ENCODE measurements at regions not wholly inside any gene's neighbourhood (a gene's known extent, or its start where the extent isn't known, plus 50 kb on each side); places are given as distances from the start of the nearest gene placed in this dataset.
A peak's percentile ranks its signal among the peaks of the same experiment; 100 is the strongest.

- Histone ChIP-seq H3K36me3 (no peaks in the 10 kb centered on the region), H3K9me3 (no peaks in the 10 kb centered on the region), H3K27ac (no peak overlapping the region), H3K4me3 (no peak overlapping the region), H3K4me1 (ENCODE audit: insufficient read depth) (no peaks in the 10 kb centered on the region), H3K27me3 (no peaks in the 10 kb centered on the region)
- TF ChIP-seq, protein P1, sequence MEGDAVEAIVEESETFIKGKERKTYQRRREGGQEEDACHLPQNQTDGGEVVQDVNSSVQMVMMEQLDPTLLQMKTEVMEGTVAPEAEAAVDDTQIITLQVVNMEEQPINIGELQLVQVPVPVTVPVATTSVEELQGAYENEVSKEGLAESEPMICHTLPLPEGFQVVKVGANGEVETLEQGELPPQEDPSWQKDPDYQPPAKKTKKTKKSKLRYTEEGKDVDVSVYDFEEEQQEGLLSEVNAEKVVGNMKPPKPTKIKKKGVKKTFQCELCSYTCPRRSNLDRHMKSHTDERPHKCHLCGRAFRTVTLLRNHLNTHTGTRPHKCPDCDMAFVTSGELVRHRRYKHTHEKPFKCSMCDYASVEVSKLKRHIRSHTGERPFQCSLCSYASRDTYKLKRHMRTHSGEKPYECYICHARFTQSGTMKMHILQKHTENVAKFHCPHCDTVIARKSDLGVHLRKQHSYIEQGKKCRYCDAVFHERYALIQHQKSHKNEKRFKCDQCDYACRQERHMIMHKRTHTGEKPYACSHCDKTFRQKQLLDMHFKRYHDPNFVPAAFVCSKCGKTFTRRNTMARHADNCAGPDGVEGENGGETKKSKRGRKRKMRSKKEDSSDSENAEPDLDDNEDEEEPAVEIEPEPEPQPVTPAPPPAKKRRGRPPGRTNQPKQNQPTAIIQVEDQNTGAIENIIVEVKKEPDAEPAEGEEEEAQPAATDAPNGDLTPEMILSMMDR (IDR thresholded peaks at IDR 0.05) = no peak
- TF ChIP-seq EP300 (IDR thresholded peaks at IDR 0.05) (no peak), POLR2A (IDR thresholded peaks at IDR 0.05) (no peak)
- no peak for DNase-seq
- WGBS, 3 donors = 80 to 88% (median 85%) methylated on average over 8 of the region's 8 CpGs
- intact Hi-C loops (cut with DNase I) = no loop called here
These were observed 116.4 kb upstream of the B3GAT1 start for GRCh38 chr11:134528453-134528852.

DNA sequence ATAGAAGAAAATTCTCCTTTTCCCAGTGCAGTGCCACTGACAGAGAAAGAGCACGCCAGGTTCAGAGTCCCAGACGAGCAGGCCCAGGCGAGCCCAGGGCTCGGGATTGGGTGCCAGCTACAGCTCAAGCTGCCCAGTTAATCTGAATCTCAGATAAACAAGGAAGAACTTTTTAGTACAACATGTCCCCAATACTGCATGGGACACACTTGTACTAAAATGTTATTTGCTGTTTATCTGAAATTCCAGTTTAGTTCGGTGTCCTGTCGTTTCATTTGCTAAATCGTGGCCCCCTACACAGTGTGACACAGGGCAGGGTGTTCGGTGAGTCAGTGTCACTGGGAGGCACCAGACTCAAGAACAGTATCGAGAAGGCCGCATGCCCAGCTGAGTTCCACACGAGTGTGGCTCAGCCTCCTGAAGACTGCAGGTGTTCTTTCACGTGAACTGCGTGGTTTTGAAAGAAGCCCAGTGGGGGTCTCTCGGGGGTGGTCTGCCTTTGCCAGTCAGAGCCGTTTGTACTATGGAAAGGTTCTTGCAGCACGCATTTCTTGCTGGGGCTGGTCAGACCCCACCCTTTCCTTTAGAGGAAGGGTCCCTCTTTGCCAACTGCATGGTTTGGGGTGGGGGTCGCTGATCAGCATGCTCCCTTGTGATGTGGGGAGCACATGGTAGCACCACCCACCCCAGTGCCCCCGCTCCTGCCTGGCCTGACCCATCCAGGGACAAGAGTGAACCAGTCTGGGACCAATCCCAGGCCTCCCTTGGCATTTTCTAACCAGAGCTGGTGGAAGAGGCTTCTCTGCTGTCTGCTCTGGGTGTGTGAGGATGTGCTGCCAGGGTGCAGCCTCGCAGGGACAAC lies 115.6 kb upstream of the B3GAT1 start:
- intact Hi-C loops (cut with DNase I) = no loop called here
- no peaks in the 10 kb centered on the region for H3K36me3 ChIP-seq
- no peaks in the 10 kb centered on the region for H3K27me3 ChIP-seq
- WGBS, 3 donors = 71 to 79% (median 73%) methylated on average over 19 of the region's 19 CpGs
- H3K27ac ChIP-seq = no peak overlapping the region
- DNase-seq = peak in 1 of 5 donors; percentile 4
- TF ChIP-seq EP300 (IDR thresholded peaks at IDR 0.05) = no peak
- TF ChIP-seq POLR2A (IDR thresholded peaks at IDR 0.05) = no peak
- TF ChIP-seq, protein P1 (IDR thresholded peaks at IDR 0.05) = no peak
- H3K4me3 ChIP-seq = no peak overlapping the region
- no peaks in the 10 kb centered on the region for H3K4me1 ChIP-seq (ENCODE audit: insufficient read depth)
- H3K9me3 ChIP-seq = no peaks in the 10 kb centered on the region

DNA sequence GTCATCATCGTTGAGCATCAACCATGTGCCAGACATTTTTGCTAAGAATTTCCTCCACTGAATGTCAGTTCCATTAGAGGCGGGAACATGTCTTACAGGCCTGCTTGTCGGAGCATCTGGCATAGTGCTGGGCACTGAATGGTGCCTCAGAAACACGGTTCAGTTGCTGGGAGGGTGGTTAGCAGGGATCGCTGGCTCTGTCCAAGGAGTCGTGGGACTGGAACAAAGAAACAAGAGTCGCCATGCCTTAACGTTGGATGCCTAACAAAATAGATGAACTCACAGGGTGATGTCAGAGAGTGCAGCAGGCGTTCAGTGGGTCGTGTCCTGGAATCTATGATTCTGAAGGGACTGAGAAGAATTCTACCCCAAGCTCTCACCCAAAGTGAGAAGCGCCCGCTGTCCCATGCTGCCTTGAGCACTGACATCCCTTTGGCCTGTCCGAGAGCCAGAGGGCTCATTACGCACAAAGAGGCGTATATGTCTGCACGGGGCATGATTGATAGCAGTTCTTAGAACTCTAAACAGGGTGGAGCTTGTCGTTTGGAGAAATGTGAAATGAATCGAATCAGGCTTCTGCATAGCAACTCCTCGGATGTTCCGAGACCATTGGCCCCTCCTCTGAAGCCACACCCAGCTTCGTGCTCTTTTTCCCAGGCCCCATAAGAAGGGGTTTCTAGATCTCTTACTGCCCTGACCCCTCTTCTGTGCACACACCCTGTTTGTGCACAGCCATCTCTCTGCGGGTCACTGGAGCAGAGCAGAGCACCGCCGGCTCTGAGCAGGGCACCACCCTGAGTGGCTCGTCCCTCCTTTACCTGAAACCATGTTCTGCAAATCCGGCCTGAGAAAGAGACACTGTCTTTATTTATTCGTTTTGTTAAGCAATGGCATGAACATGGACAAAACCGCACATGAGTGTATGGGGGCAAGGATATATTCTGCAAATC lies 113.1 kb upstream of the B3GAT1 start:
- Histone ChIP-seq H3K4me3 (no peak overlapping the region), H3K27ac (no peak overlapping the region), H3K36me3 (no peaks in the 10 kb centered on the region), H3K9me3 (no peaks in the 10 kb centered on the region), H3K4me1 (ENCODE audit: insufficient read depth) (no peaks in the 10 kb centered on the region), H3K27me3 (no peaks in the 10 kb centered on the region)
- TF ChIP-seq POLR2A (IDR thresholded peaks at IDR 0.05) (no peak), EP300 (IDR thresholded peaks at IDR 0.05) (no peak)
- TF ChIP-seq, protein P1 (IDR thresholded peaks at IDR 0.05) = no peak
- intact Hi-C loops (cut with DNase I) = no loop called here
- 73 to 85% (median 79%) methylated on average over 28 of the region's 28 CpGs for WGBS, 3 donors
- DNase-seq = no peak

DNA sequence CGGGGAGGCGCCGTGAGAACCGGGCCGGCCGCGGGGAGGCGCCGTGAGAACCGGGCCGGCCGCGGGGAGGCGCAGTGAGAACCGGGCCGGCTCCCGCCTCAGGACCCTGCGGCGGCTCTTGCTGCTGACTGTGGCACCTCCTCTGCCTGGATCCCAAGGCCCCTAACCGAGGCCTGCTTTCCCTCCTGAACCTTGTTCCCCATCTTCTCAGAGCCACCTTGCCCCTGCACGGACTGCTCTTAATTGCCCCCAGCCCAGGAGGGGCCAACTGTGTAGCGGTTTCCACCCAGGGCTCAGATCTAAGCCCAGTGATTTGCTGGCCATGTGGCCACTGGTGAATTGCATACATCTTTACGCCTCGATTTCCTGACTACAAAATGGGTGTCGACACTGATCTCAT lies 112.2 kb upstream of the B3GAT1 start:
- 82 to 90% (median 86%) methylated on average over 6 to 25 of the region's 25 CpGs for WGBS, 3 donors
- H3K27ac ChIP-seq = no peak overlapping the region
- no peaks in the 10 kb centered on the region for H3K36me3 ChIP-seq
- no peaks in the 10 kb centered on the region for H3K4me1 ChIP-seq (ENCODE audit: insufficient read depth)
- intact Hi-C loops (cut with DNase I) = no loop called here
- TF ChIP-seq, protein P1 (IDR thresholded peaks at IDR 0.05) = no peak
- TF ChIP-seq EP300 (IDR thresholded peaks at IDR 0.05) (no peak), POLR2A (IDR thresholded peaks at IDR 0.05) (no peak)
- no peaks in the 10 kb centered on the region for H3K27me3 ChIP-seq
- DNase-seq = no peak
- no peaks in the 10 kb centered on the region for H3K9me3 ChIP-seq
- no peak overlapping the region for H3K4me3 ChIP-seq
